PC-9 (cell line): ENCODE measurements at regions not wholly inside any gene's neighbourhood (a gene's known extent, or its start where the extent isn't known, plus 50 kb on each side); places are given as distances from the start of the nearest gene placed in this dataset.
"Not testable (repeated sequence)": the region's sequence is repeated elsewhere in the genome, so short reads cannot be mapped to it uniquely, and the experiment has no call there.

Experiments used
- EZH2 ChIP-seq: fragments of 200-600 bp; sonication (generic); IDR thresholded peaks from 2 replicates; pipeline ENCODE4 v1.8.0; 2017; ENCODE audit warnings: antibody characterized with exemption, low read depth
- TF ChIP-seq, protein P1 (sequence below): fragments of 200-600 bp; sonication (generic); conservative IDR thresholded peaks from 2 replicates; pipeline ENCODE4 v1.6.1; 2017; ENCODE audit warnings: mixed run types, antibody characterized with exemption, mild to moderate bottlenecking, moderate library complexity

DNA sequence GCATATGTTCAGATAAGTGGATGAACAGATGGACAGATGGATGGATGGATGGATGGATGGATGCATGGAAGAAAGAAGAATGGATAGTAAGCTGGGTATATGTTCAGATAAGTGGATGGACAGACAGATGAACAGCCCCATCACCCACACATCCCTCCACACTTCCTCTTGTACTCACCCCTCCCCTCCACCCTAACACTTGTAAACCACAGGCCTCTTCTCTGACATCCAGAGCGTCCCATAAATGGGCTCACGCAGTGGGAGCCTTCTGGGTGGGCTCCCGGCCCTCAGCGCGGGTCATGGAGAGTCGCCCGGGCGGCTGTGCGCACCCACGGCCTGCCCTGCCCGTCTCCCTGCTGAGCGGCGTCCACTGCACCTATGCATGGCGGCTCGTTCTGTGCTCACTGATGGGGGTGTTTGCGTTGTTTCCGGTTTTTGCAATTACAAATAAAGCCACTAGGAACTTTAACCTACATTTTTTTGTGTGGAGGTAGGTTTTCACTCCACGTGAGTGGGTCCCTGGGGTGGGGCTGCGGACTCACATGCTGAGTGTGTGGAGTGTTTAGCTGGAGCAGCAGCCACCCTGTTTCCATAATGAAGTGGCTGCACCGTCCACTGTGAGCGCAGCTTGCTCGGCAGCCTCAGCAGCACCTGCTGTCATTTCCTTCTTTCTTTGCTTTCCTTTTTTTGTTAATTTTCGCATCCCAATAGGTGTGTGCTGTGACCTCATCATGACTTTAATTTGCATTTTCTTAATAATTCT lies 78.8 kb upstream of the SFSWAP start:
- TF ChIP-seq, protein P1, sequence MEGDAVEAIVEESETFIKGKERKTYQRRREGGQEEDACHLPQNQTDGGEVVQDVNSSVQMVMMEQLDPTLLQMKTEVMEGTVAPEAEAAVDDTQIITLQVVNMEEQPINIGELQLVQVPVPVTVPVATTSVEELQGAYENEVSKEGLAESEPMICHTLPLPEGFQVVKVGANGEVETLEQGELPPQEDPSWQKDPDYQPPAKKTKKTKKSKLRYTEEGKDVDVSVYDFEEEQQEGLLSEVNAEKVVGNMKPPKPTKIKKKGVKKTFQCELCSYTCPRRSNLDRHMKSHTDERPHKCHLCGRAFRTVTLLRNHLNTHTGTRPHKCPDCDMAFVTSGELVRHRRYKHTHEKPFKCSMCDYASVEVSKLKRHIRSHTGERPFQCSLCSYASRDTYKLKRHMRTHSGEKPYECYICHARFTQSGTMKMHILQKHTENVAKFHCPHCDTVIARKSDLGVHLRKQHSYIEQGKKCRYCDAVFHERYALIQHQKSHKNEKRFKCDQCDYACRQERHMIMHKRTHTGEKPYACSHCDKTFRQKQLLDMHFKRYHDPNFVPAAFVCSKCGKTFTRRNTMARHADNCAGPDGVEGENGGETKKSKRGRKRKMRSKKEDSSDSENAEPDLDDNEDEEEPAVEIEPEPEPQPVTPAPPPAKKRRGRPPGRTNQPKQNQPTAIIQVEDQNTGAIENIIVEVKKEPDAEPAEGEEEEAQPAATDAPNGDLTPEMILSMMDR: not testable (repeated sequence)
- TF ChIP-seq EZH2: not testable (repeated sequence)
